ENCODE measurements at regions not wholly inside any gene's neighbourhood (a gene's known extent, or its start where the extent isn't known, plus 50 kb on each side); places are given as distances from the start of the nearest gene placed in this dataset.

GRCh38 chr2:152823905-152824304 lies 105.5 kb downstream of the ARL6IP6 start:
- in situ Hi-C loops (cut with HindIII; ENCODE audit: low sequenced_read_pairs) = no loop called here
- no peak overlapping the region for H3K4me3 ChIP-seq (ENCODE audit: low read depth, low read length)
- TF ChIP-seq CTCF (IDR thresholded peaks at IDR 0.05; ENCODE audit: low read depth, low read length, missing control alignments) = no peak
- DNase-seq (ENCODE audit: low read depth) = no peak

- TF ChIP-seq CTCF (IDR thresholded peaks at IDR 0.05; ENCODE audit: low read depth, low read length, missing control alignments) = no peak
- no peak for DNase-seq (ENCODE audit: low read depth)
- in situ Hi-C loops (cut with HindIII; ENCODE audit: low sequenced_read_pairs) = no loop called here
- H3K4me3 ChIP-seq (ENCODE audit: low read depth, low read length) = no peak overlapping the region
Measured at GRCh38 chr2:152822676-152823075, 104.3 kb downstream of the ARL6IP6 start.

GRCh38 chr2:152820048-152820447 lies 101.6 kb downstream of the ARL6IP6 start:
- TF ChIP-seq CTCF (IDR thresholded peaks at IDR 0.05; ENCODE audit: low read depth, low read length, missing control alignments) = no peak
- in situ Hi-C loops (cut with HindIII; ENCODE audit: low sequenced_read_pairs) = no loop called here
- H3K4me3 ChIP-seq (ENCODE audit: low read depth, low read length) = no peak overlapping the region
- no peak for DNase-seq (ENCODE audit: low read depth)

GRCh38 chr2:152815634-152816257 lies 97.3 kb downstream of the ARL6IP6 start:
- H3K4me3 ChIP-seq (ENCODE audit: low read depth, low read length) = no peak overlapping the region
- in situ Hi-C loops (cut with HindIII; ENCODE audit: low sequenced_read_pairs) = no loop called here
- no peak for TF ChIP-seq CTCF (IDR thresholded peaks at IDR 0.05; ENCODE audit: low read depth, low read length, missing control alignments)
- DNase-seq (ENCODE audit: low read depth) = no peak

GRCh38 chr2:152814475-152815030 lies 96.1 kb downstream of the ARL6IP6 start:
- TF ChIP-seq CTCF (IDR thresholded peaks at IDR 0.05; ENCODE audit: low read depth, low read length, missing control alignments) = no peak
- no peak for DNase-seq (ENCODE audit: low read depth)
- in situ Hi-C loops (cut with HindIII; ENCODE audit: low sequenced_read_pairs) = no loop called here
- no peak overlapping the region for H3K4me3 ChIP-seq (ENCODE audit: low read depth, low read length)

- TF ChIP-seq CTCF (IDR thresholded peaks at IDR 0.05; ENCODE audit: low read depth, low read length, missing control alignments) = no peak
- in situ Hi-C loops (cut with HindIII; ENCODE audit: low sequenced_read_pairs) = no loop called here
- DNase-seq (ENCODE audit: low read depth) = no peak
- no peak overlapping the region for H3K4me3 ChIP-seq (ENCODE audit: low read depth, low read length)
Measured at GRCh38 chr2:152813351-152813750, 94.9 kb downstream of the ARL6IP6 start.

All from astrocyte of the cerebellum (primary cell).